ENCODE measurements at regions not wholly inside any gene's neighbourhood (a gene's known extent, or its start where the extent isn't known, plus 50 kb on each side); places are given as distances from the start of the nearest gene placed in this dataset.

GRCh38 chr2:226680719-226681118, 118.9 kb downstream of the IRS1 start:
- no peak for DNase-seq

GRCh38 chr2:226679389-226680065, 120.1 kb downstream of the IRS1 start:
- no peak for DNase-seq

- DNase-seq = no peak
These were observed 121.2 kb downstream of the IRS1 start for GRCh38 chr2:226678422-226678821.

GRCh38 chr2:226677080-226677479, 122.5 kb downstream of the IRS1 start:
- no peak for DNase-seq

GRCh38 chr2:226676618-226677017, 123.0 kb downstream of the IRS1 start:
- no peak for DNase-seq

- DNase-seq = no peak
These were observed 125.5 kb downstream of the IRS1 start for GRCh38 chr2:226674123-226674522.

GRCh38 chr2:226673314-226673723, 126.3 kb downstream of the IRS1 start:
- DNase-seq = no peak

- DNase-seq = no peak
These were observed 128.4 kb downstream of the IRS1 start for GRCh38 chr2:226671141-226671676.

GRCh38 chr2:226669905-226670304, 129.7 kb downstream of the IRS1 start:
- no peak for DNase-seq

GRCh38 chr2:226669249-226669648, 130.4 kb downstream of the IRS1 start:
- no peak for DNase-seq

- no peak for DNase-seq
These were observed 131.9 kb downstream of the IRS1 start for GRCh38 chr2:226667736-226668135.

GRCh38 chr2:226665306-226665831, 134.3 kb downstream of the IRS1 start:
- DNase-seq = no peak

- no peak for DNase-seq
These were observed 135.0 kb downstream of the IRS1 start for GRCh38 chr2:226664661-226665060.

- peak in 1 of 58 donors; percentile 4 for DNase-seq
These were observed 135.5 kb downstream of the IRS1 start for GRCh38 chr2:226664140-226664539.

- peak in 2 of 58 donors; percentile 13 to 41 for DNase-seq
These were observed 137.7 kb downstream of the IRS1 start for GRCh38 chr2:226661789-226662545.

GRCh38 chr2:226660526-226660925, 139.1 kb downstream of the IRS1 start:
- no peak for DNase-seq

GRCh38 chr2:226660124-226660523, 139.5 kb downstream of the IRS1 start:
- DNase-seq = no peak

- no peak for DNase-seq
These were observed 140.2 kb downstream of the IRS1 start for GRCh38 chr2:226659410-226659809.

- DNase-seq = no peak
These were observed 141.1 kb downstream of the IRS1 start for GRCh38 chr2:226658555-226658954.

GRCh38 chr2:226657340-226658053, 142.1 kb downstream of the IRS1 start:
- DNase-seq = no peak

- no peak for DNase-seq
These were observed 143.3 kb downstream of the IRS1 start for GRCh38 chr2:226656367-226656766.

- DNase-seq = no peak
These were observed 143.7 kb downstream of the IRS1 start for GRCh38 chr2:226655871-226656270.

Measured in anterior cingulate cortex (tissue), 58 donors.